ENCODE measurements at regions not wholly inside any gene's neighbourhood (a gene's known extent, or its start where the extent isn't known, plus 50 kb on each side); places are given as distances from the start of the nearest gene placed in this dataset.

- Histone ChIP-seq H3K4me1 (ENCODE audit: low read length) (no peaks in the 10 kb centered on the region), H3K79me2 (ENCODE audit: low read length) (no peaks in the 10 kb centered on the region), H2AFZ (ENCODE audit: low read depth, low read length) (no peak overlapping the region), H3K9me3 (ENCODE audit: insufficient read depth, low read length) (no peaks in the 10 kb centered on the region), H3K36me3 (replicated peaks; ENCODE audit: low read depth, low read length) (no peaks in the 10 kb centered on the region), H3K4me2 (ENCODE audit: low read length) (no peak overlapping the region), H3K9ac (ENCODE audit: low read length) (no peak overlapping the region), H4K20me1 (ENCODE audit: insufficient read depth, low read length) (no peaks in the 10 kb centered on the region), H3K27ac (ENCODE audit: low read length) (no peak overlapping the region), H3K27me3 (ENCODE audit: low read depth, low read length) (no peaks in the 10 kb centered on the region), H3K4me3 (ENCODE audit: low read length) (no peak overlapping the region)
- TF ChIP-seq CTCF (IDR thresholded peaks at IDR 0.05; ENCODE audit: low read depth, low read length): no peak
- no peak for TF ChIP-seq EZH2phosphoT487 (IDR thresholded peaks at IDR 0.05; ENCODE audit: low read depth)
These were observed 96.5 kb upstream of the AHI1 start for GRCh38 chr6:135594000-135594399.

- H3K27me3 ChIP-seq (ENCODE audit: low read depth, low read length): no peaks in the 10 kb centered on the region
- no peak overlapping the region for H2AFZ ChIP-seq (ENCODE audit: low read depth, low read length)
- H3K79me2 ChIP-seq (ENCODE audit: low read length): no peaks in the 10 kb centered on the region
- no peaks in the 10 kb centered on the region for H3K36me3 ChIP-seq (replicated peaks; ENCODE audit: low read depth, low read length)
- H3K9me3 ChIP-seq (ENCODE audit: insufficient read depth, low read length): no peaks in the 10 kb centered on the region
- no peak overlapping the region for H3K4me3 ChIP-seq (ENCODE audit: low read length)
- H4K20me1 ChIP-seq (ENCODE audit: insufficient read depth, low read length): no peaks in the 10 kb centered on the region
- H3K9ac ChIP-seq (ENCODE audit: low read length): no peak overlapping the region
- H3K4me2 ChIP-seq (ENCODE audit: low read length): no peak overlapping the region
- no peaks in the 10 kb centered on the region for H3K4me1 ChIP-seq (ENCODE audit: low read length)
- H3K27ac ChIP-seq (ENCODE audit: low read length): no peak overlapping the region
- TF ChIP-seq CTCF (IDR thresholded peaks at IDR 0.05; ENCODE audit: low read depth, low read length) (no peak), EZH2phosphoT487 (IDR thresholded peaks at IDR 0.05; ENCODE audit: low read depth) (no peak)
These were observed 102.7 kb upstream of the AHI1 start for GRCh38 chr6:135600086-135600702.

DNA sequence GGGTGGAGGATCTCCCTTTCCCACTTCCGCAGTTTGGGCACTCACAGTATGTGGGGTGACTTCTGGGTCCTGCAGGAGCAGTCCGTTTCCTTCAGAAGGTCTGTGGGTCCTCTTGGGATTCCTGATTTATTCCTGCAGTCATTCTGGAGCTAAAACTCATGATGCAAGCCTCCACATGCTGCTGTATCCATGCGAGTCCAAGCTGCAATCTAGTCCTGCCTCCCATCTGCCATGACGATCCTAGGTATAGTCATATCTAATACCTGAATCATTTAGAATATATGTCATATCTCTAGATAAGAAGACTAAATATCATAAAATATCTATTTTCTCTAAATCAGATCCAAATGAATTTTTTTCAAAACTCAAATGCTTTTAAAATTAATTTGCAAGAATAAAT lies 103.4 kb upstream of the AHI1 start:
- Histone ChIP-seq H2AFZ (ENCODE audit: low read depth, low read length) (no peak overlapping the region), H3K4me1 (ENCODE audit: low read length) (no peaks in the 10 kb centered on the region), H3K36me3 (replicated peaks; ENCODE audit: low read depth, low read length) (no peaks in the 10 kb centered on the region), H3K4me2 (ENCODE audit: low read length) (no peak overlapping the region), H3K27ac (ENCODE audit: low read length) (no peak overlapping the region), H3K79me2 (ENCODE audit: low read length) (no peaks in the 10 kb centered on the region), H3K4me3 (ENCODE audit: low read length) (no peak overlapping the region), H3K27me3 (ENCODE audit: low read depth, low read length) (no peaks in the 10 kb centered on the region), H4K20me1 (ENCODE audit: insufficient read depth, low read length) (no peaks in the 10 kb centered on the region), H3K9ac (ENCODE audit: low read length) (no peak overlapping the region), H3K9me3 (ENCODE audit: insufficient read depth, low read length) (no peaks in the 10 kb centered on the region)
- TF ChIP-seq EZH2phosphoT487 (IDR thresholded peaks at IDR 0.05; ENCODE audit: low read depth) (no peak), CTCF (IDR thresholded peaks at IDR 0.05; ENCODE audit: low read depth, low read length) (no peak)

- TF ChIP-seq CTCF (IDR thresholded peaks at IDR 0.05; ENCODE audit: low read depth, low read length) (no peak), EZH2phosphoT487 (IDR thresholded peaks at IDR 0.05; ENCODE audit: low read depth) (no peak)
- Histone ChIP-seq H3K27ac (ENCODE audit: low read length) (no peak overlapping the region), H3K36me3 (replicated peaks; ENCODE audit: low read depth, low read length) (no peaks in the 10 kb centered on the region)
These were observed 104.3 kb upstream of the AHI1 start for GRCh38 chr6:135601857-135602256.

More at GRCh38 chr6:135601857-135602256, 104.3 kb upstream of the AHI1 start:
- H3K4me1 ChIP-seq (ENCODE audit: low read length): no peaks in the 10 kb centered on the region
- H3K9ac ChIP-seq (ENCODE audit: low read length): no peak overlapping the region
- no peak overlapping the region for H2AFZ ChIP-seq (ENCODE audit: low read depth, low read length)
- H3K79me2 ChIP-seq (ENCODE audit: low read length): no peaks in the 10 kb centered on the region
- no peaks in the 10 kb centered on the region for H3K9me3 ChIP-seq (ENCODE audit: insufficient read depth, low read length)
- H4K20me1 ChIP-seq (ENCODE audit: insufficient read depth, low read length): no peaks in the 10 kb centered on the region
- H3K4me3 ChIP-seq (ENCODE audit: low read length): no peak overlapping the region
- H3K27me3 ChIP-seq (ENCODE audit: low read depth, low read length): no peaks in the 10 kb centered on the region
- H3K4me2 ChIP-seq (ENCODE audit: low read length): no peak overlapping the region
